ENCODE measurements at regions not wholly inside any gene's neighbourhood (a gene's known extent, or its start where the extent isn't known, plus 50 kb on each side); places are given as distances from the start of the nearest gene placed in this dataset.
"Not testable (repeated sequence)": the region's sequence is repeated elsewhere in the genome, so short reads cannot be mapped to it uniquely, and the experiment has no call there.

DNA sequence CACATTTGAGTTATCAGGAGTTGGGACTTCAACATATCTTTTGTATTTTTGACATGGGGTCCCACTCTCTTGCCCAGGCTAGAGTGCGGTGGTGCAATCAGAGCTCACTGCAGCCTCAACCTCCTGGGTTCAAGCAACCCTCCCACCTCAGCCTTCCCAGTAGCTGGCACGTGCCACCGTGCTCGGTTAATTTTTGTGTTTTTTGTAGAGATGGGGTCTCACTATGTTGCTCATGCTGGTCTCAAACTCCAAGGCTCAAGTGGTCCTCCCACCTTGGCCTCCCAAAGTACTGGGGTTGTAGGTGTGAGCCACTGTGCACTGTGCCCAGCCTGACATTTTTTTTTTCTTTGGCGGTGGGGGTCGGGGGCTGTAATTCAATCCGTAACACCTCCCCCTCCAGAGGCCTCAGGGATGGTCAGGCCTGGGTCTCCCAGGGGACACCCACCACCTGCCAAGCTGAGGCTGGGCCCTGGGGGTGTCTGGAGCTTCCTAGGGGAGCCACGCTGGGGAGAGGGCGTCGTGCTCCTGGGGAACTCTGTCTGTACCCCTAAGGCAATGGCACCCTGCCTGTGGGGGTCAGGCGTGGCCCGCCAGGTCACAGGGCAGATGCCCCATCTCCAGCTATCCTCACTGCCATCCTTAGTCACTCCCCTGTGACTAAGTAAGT, 102.2 kb downstream of the CRLF3 start:
- TF ChIP-seq ZNF121 (CRISPR knock-in tag; IDR thresholded peaks at IDR 0.05) = 0 out of 2 replicates have a peak, but pooled peaks have one; percentile 35
- H3K27me3 Mint-ChIP-seq (ENCODE audit: low read depth); POLR2A ChIA-PET; CTCF ChIA-PET; H3K4me3 Mint-ChIP-seq; ATAC-seq; H3K4me1 Mint-ChIP-seq; H3K9me3 Mint-ChIP-seq: not testable (repeated sequence)
- DNase-seq (ENCODE audit: low spot score) = peak; percentile 5
- peaks cover 11% of the 10 kb centered on the region for H3K36me3 Mint-ChIP-seq
- H3K27ac Mint-ChIP-seq = 0 out of 2 replicates have a peak overlapping the region, but pooled peaks have one; percentile 23

DNA sequence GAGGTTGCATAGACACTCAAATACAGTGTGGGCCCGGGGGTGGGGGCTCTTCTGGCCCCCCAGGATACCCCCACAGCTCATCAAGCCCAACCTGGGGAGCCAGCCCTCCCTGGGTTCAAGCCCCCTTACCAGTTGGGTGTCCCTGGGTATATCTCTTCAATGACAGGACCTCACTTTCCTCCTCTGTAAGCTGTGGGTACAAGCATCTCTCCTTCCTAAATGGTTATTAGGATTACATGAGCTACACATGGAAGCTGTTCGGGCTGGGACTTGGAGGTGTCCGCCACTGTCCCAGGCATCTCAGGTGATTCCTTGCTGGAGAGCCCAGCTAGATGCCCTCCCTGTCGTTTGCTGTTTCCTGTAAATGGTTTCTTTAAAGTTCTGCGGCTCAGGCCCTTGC, 103.5 kb downstream of the CRLF3 start:
- POLR2A ChIA-PET; ATAC-seq; H3K9me3 Mint-ChIP-seq; H3K4me3 Mint-ChIP-seq; CTCF ChIA-PET; DNase-seq (ENCODE audit: low spot score); H3K4me1 Mint-ChIP-seq; H3K27me3 Mint-ChIP-seq (ENCODE audit: low read depth); H3K27ac Mint-ChIP-seq: not testable (repeated sequence)
- H3K36me3 Mint-ChIP-seq = peaks cover 11% of the 10 kb centered on the region

DNA sequence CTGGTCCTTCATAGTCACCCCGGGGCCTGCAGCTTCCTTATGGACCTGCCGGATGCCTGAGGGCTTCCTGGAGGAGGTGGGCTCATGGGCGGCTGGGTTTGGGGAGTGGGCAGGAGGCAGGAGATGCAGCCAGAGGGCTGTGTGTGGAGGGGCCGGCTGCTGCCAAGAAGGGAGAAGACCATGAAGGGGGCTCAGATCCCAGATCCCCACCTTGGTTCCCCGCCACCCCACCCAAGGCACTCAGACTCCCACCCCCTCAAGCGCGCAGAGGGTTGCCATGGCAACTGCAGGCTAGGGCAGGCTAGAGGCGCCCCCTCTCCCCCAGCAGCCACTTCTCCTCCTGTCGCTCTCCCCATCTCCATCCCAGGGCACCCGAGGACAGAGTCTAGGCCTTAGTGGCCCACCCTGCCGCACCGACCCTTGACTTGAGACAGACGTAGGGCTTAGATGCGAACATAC, 104.5 kb downstream of the CRLF3 start:
- H3K27me3 Mint-ChIP-seq (ENCODE audit: low read depth) = no peaks in the 10 kb centered on the region; the same call in 1 of the 2 replicates

DNA sequence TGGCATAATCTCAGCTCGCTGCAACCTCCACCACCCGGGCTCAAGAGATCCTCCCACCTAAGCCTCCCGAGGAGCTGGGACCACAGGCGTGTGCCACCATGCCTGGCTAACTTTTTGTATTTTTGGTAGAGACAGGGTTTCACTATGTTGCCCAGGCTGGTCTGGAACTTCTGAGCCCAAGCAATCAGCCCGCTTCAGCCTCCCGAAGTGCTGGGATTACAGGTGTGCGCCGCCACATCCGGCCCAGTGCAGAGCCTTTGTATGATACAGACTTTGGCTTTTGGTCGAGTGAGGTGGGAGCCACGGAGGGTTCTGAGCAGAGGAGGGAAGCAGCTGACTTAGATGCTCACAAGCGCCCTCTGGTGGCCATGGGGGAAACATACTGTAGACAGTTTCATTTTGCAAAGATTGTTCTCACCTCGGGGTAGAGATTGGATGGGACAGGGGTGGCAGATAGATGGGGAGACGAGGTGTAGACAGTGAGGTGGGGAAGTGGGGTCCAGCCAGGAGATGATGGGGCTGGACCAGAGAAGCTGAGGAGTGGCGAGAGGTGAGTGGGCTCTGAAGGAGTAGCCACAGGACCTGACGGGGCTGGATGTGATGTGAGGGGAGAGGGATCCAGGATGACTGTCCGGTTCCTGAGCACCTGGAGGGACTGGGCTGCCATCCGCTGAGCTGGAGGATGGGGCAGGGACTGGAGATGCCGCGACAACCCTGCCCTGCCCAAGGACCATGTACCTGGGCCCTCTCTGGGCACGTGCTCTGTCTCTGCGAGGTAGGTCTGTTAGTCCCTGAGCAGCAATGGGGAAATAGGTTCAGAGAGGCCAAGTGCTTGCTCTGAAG, 105.1 kb downstream of the CRLF3 start:
- TF ChIP-seq, protein P1, sequence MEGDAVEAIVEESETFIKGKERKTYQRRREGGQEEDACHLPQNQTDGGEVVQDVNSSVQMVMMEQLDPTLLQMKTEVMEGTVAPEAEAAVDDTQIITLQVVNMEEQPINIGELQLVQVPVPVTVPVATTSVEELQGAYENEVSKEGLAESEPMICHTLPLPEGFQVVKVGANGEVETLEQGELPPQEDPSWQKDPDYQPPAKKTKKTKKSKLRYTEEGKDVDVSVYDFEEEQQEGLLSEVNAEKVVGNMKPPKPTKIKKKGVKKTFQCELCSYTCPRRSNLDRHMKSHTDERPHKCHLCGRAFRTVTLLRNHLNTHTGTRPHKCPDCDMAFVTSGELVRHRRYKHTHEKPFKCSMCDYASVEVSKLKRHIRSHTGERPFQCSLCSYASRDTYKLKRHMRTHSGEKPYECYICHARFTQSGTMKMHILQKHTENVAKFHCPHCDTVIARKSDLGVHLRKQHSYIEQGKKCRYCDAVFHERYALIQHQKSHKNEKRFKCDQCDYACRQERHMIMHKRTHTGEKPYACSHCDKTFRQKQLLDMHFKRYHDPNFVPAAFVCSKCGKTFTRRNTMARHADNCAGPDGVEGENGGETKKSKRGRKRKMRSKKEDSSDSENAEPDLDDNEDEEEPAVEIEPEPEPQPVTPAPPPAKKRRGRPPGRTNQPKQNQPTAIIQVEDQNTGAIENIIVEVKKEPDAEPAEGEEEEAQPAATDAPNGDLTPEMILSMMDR (IDR thresholded peaks at IDR 0.05) = peak; percentile 79
- TF ChIP-seq GTF2I (CRISPR knock-in tag; conservative IDR thresholded peaks at IDR 0.05) = peak; percentile 98
- peak; percentile 54; the same call in 1 of the 2 replicates for TF ChIP-seq ZNF121 (CRISPR knock-in tag; IDR thresholded peaks at IDR 0.05)
- H3K4me3 Mint-ChIP-seq; H3K27me3 Mint-ChIP-seq (ENCODE audit: low read depth); POLR2A ChIA-PET; H3K9me3 Mint-ChIP-seq: not testable (repeated sequence)
- H3K27ac Mint-ChIP-seq = peak overlapping the region; percentile 13; the same call in 1 of the 2 replicates
- ATAC-seq (peak; percentile 52), DNase-seq (ENCODE audit: low spot score) (peak; percentile 80)
- H3K4me1 Mint-ChIP-seq = peaks cover 16% of the 10 kb centered on the region
- CTCF ChIA-PET = interaction anchor here (0.6 kb wide), 2 partner anchors 282 to 1610 kb away, joined by 3 read pairs; no protein-coding TSS in a partner anchor
- peaks cover 11% of the 10 kb centered on the region for H3K36me3 Mint-ChIP-seq

More for the DNA sequence above, 104.5 kb downstream of the CRLF3 start:
- Mint-ChIP-seq H3K9me3 (no peaks in the 10 kb centered on the region), H3K4me1 (peaks cover 12% of the 10 kb centered on the region), H3K4me3 (no peak overlapping the region), H3K27ac (no peak overlapping the region), H3K36me3 (peaks cover 11% of the 10 kb centered on the region)
- TF ChIP-seq SMAD3 (CRISPR knock-in tag; IDR thresholded peaks at IDR 0.05; ENCODE audit: borderline replicate concordance) (no peak), NR1H2 (CRISPR knock-in tag; IDR thresholded peaks at IDR 0.05) (no peak), ELF4 (CRISPR knock-in tag; IDR thresholded peaks at IDR 0.05; ENCODE audit: low read depth) (no peak)
- TF ChIP-seq, protein P2, sequence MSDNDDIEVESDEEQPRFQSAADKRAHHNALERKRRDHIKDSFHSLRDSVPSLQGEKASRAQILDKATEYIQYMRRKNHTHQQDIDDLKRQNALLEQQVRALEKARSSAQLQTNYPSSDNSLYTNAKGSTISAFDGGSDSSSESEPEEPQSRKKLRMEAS (CRISPR knock-in tag; IDR thresholded peaks at IDR 0.05) = no peak
- TF ChIP-seq, protein P3, sequence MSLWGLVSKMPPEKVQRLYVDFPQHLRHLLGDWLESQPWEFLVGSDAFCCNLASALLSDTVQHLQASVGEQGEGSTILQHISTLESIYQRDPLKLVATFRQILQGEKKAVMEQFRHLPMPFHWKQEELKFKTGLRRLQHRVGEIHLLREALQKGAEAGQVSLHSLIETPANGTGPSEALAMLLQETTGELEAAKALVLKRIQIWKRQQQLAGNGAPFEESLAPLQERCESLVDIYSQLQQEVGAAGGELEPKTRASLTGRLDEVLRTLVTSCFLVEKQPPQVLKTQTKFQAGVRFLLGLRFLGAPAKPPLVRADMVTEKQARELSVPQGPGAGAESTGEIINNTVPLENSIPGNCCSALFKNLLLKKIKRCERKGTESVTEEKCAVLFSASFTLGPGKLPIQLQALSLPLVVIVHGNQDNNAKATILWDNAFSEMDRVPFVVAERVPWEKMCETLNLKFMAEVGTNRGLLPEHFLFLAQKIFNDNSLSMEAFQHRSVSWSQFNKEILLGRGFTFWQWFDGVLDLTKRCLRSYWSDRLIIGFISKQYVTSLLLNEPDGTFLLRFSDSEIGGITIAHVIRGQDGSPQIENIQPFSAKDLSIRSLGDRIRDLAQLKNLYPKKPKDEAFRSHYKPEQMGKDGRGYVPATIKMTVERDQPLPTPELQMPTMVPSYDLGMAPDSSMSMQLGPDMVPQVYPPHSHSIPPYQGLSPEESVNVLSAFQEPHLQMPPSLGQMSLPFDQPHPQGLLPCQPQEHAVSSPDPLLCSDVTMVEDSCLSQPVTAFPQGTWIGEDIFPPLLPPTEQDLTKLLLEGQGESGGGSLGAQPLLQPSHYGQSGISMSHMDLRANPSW (CRISPR knock-in tag; conservative IDR thresholded peaks at IDR 0.05; ENCODE audit: low read depth) = no peak
- DNase-seq (ENCODE audit: low spot score) (peak; percentile 5), ATAC-seq (no peak)
- CTCF ChIA-PET = no interaction called here
- POLR2A ChIA-PET = no interaction called here

DNA sequence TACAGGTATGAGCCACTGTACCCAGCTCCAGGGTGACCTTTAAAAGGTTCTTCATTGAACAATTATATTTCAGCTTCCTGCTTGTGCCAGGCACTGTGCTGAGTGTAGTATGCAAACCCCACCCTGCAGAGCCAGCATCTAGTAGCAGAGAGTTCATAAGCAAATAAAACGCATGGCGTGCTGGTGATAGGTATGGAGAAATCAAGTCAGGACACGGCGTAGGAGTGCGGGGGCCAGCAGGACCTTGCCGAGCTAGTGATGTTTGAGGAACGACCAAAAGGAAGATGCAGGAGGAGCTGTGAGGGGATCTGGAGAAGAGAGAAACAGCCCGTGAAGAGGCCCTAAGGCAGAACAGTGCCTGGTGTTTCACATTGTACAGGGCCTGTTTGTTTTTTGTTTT, 105.8 kb downstream of the CRLF3 start:
- CTCF ChIA-PET = interaction anchor here (0.6 kb wide), 2 partner anchors 283 to 1610 kb away, joined by 3 read pairs; no protein-coding TSS in a partner anchor
- H3K4me3 Mint-ChIP-seq = not testable (repeated sequence)

DNA sequence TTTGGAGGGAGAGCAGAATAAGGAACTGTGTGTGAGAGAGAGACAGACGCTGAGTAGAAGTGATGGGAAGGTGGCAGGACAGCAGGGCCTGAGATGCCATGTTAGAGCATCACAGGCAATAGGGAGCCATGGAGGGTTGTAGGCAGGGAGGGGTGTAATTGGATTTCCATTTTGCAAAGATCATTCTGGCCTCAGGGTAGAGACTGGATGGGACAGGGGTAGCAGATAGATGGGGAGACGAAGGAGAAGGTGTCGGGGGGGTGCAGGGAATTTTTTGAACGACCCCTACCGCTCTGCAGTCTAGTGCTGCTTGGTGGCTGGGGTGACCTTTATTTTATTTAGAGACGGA, 106.4 kb downstream of the CRLF3 start:
- H3K4me3 Mint-ChIP-seq; CTCF ChIA-PET; POLR2A ChIA-PET; H3K27me3 Mint-ChIP-seq (ENCODE audit: low read depth); ATAC-seq; H3K36me3 Mint-ChIP-seq; H3K9me3 Mint-ChIP-seq: not testable (repeated sequence)
- peak; percentile 4 for DNase-seq (ENCODE audit: low spot score)
- Mint-ChIP-seq H3K27ac (peak overlapping the region; percentile 3), H3K4me1 (peaks cover 26% of the 10 kb centered on the region)

More for the DNA sequence above, 105.8 kb downstream of the CRLF3 start:
- H3K27me3 Mint-ChIP-seq (ENCODE audit: low read depth); H3K9me3 Mint-ChIP-seq; ATAC-seq; POLR2A ChIA-PET; H3K36me3 Mint-ChIP-seq: not testable (repeated sequence)
- DNase-seq (ENCODE audit: low spot score) = peak; percentile 4
- Mint-ChIP-seq H3K4me1 (peaks cover 20% of the 10 kb centered on the region), H3K27ac (peak overlapping the region; percentile 71; the same call in 1 of the 2 replicates)

Data from WTC11 (cell line).